ENCODE measurements at regions not wholly inside any gene's neighbourhood (a gene's known extent, or its start where the extent isn't known, plus 50 kb on each side); places are given as distances from the start of the nearest gene placed in this dataset.

DNA sequence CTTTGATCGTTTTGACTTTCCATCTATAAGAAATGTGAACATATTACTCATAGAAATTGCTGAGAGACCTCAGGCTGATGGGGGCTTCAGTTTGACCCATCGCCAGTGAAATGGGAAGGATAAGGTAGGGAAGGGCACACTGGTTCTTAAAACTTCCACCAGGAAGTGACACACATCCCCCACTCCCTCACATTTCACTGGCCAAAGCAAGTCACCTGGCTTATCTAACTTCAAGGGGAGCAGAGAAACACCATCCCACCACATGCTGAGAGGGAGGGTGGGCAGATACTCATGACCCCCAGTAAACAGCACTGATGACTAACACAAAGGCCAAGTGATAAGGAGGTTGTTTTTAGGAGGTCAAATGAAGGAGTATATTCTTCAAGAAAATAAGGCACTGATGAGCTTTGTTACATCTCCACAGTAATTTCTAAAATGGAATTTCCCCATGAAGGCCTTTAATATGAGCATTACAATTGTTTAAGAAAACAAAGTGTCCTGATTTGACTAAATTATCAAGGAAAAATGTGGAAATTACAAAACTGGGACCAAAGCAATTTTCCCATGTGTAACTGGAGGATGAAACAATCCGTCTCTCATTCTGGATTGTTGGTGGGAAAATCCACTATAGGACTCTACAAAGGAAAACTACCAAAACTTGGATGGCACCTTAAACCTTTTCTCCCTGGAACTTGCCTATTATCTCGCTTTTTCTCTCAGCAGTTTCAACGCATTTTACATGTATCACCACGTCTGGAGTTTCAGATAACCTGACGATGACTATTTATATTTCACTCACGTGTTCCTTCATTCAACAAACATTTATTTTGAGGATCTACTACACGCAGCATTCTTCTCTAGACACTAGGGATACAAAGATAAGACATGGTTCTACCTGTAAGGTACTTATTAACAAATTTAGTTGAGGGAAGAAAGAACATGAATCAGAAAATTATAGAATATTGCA lies 91.8 kb upstream of the EEA1 start:
- TF ChIP-seq, protein P1, sequence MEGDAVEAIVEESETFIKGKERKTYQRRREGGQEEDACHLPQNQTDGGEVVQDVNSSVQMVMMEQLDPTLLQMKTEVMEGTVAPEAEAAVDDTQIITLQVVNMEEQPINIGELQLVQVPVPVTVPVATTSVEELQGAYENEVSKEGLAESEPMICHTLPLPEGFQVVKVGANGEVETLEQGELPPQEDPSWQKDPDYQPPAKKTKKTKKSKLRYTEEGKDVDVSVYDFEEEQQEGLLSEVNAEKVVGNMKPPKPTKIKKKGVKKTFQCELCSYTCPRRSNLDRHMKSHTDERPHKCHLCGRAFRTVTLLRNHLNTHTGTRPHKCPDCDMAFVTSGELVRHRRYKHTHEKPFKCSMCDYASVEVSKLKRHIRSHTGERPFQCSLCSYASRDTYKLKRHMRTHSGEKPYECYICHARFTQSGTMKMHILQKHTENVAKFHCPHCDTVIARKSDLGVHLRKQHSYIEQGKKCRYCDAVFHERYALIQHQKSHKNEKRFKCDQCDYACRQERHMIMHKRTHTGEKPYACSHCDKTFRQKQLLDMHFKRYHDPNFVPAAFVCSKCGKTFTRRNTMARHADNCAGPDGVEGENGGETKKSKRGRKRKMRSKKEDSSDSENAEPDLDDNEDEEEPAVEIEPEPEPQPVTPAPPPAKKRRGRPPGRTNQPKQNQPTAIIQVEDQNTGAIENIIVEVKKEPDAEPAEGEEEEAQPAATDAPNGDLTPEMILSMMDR (conservative IDR thresholded peaks at IDR 0.05; ENCODE audit: low read length), result no peak
- no peak for DNase-seq (ENCODE audit: low read depth)

DNA sequence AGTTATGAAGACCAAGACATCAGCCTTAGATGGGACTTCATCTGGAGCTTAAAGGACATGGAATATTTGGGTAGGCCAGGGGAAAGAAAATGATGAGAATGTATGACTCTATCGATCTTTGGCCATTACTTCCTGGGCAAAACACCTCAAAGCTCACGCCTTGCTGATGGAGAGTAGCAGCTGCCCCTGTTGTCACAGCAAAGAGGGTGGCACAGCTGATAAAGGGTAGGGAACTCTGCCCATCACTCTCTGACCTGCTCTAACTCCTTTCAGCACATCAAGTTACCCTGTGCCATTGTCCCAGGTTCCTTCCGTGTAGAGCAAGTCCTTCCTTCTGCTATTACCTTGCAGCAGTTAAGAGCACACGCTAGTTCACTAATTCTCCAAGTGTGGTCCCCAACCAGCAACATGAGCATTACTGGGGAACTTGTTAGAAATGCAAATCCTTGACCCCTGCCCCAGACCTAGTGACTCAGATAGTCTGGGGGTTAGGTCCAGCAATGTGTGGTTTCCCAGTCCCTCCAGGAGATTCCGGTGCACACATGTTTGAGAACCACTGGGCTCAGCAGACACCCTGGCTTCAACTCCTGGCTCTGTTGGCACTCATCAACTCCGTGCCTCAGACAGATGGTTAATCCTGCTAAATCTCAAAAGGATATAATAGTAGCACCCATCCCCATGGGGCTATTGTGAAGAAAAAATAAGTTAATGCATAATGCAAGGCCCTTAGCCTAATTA lies 93.7 kb upstream of the EEA1 start:
- TF ChIP-seq, protein P1 (conservative IDR thresholded peaks at IDR 0.05; ENCODE audit: low read length), result no peak
- DNase-seq (ENCODE audit: low read depth), result peak; percentile 40
- H3K4me3 ChIP-seq (ENCODE audit: low read length), result no peak overlapping the region

More for the DNA sequence above, 91.8 kb upstream of the EEA1 start:
- H3K4me3 ChIP-seq (ENCODE audit: low read length), result no peak overlapping the region

DNA sequence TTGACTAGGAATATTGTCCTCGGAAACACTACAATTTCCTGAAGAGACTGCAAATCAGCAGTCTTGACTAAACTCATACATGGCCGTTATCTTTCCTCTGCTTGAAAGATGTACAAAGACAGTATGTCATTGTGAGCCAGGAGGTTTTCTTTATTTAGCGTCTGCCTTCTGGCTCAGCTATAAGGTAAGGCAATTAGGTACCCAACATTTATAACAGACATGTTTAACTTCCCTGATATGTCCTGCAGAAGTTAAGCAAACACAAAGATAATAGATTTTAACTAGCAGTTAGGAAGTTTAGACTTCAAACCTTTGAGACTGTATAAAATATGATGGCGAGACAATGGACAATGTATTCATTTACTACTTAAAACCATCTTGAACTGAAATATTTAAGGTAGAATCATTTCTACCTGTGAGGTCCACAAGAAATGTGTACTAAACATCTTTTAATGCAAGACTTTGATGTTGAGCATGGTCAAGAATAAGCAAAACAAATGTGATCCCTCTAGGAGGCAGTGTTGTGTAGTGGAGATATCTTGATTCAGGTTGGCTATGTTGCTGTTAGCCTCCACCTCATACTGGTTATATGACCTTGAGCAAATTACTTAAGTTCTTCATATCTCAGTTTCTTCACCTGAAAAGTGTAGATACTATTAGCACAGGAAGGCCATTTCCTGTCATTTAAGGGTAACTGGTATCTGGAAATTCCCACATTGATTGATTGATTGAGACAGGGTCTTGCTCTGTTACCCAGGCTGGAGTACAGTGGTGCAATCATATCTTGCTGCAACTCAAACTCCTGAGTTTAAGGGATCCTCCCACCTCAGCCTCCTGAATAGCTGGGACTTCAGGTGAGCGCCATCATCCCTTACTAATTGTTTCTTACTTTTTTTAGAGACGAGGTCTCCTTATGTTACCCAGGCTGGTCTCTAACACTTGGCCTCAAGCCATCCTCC lies 96.3 kb upstream of the EEA1 start:
- TF ChIP-seq, protein P1 (conservative IDR thresholded peaks at IDR 0.05; ENCODE audit: low read length), result peak; percentile 82
- peak; percentile 70 for DNase-seq (ENCODE audit: low read depth)
- H3K4me3 ChIP-seq (ENCODE audit: low read length), result no peak overlapping the region

DNA sequence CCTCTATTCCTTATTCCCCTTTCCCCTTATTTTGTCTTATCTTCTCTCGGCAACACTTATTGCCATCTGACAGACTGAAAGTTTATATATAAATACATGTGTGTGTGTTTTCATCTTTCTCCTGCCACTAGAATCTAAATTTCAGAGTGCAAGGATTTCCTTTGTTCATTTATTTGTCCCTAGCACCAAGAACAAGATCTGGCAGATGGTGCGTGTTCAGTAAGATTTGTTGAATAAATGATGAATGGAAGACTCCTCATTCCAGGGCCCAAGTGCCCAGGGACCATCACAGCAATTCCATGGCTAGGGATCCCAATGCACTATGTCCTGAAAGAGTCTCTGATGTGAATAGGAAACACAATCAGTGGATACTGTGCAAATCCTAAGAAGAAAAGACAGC lies 97.9 kb upstream of the EEA1 start:
- TF ChIP-seq, protein P1 (conservative IDR thresholded peaks at IDR 0.05; ENCODE audit: low read length), result no peak
- no peak for DNase-seq (ENCODE audit: low read depth)
- no peak overlapping the region for H3K4me3 ChIP-seq (ENCODE audit: low read length)

DNA sequence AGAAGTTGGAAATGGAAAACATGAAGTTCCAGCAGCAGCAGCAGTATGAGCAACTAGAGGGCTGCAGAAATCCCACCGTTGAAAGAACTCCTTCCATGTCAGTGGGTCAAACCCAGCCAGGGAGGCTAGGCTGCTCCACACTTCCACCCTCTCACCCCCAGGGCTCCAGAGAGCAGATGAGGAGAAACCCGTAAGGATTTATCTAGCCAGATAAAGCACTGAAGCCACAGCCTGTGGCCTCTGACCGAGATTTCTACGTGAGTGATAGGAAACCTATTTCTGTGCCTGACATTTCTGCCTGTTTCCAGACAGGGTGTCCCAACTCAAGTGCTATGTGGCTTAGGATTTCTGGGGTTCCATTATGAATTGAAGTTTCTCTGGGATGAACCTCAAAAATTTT lies 100.0 kb upstream of the EEA1 start:
- H3K4me3 ChIP-seq (ENCODE audit: low read length), result no peak overlapping the region
- TF ChIP-seq, protein P1 (conservative IDR thresholded peaks at IDR 0.05; ENCODE audit: low read length), result no peak
- DNase-seq (ENCODE audit: low read depth), result no peak

DNA sequence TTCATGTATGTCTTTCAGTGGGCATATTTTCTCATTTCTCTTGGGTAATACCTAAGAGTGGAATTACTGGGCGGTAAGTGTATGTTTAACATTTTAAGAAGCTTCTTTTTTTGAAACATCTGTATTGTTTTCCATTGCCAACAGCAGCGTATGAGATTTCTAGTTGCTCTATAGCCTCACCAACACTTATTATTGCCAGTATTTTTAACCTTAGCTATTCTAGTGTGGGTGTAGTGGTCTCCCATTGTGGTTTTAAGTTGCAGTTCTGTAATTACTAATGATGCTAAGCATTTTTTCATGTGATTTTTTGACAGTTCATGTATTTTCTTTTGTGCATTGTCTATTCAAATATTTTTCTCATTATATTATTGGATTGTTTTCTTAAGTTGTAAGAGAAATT lies 101.9 kb upstream of the EEA1 start:
- TF ChIP-seq, protein P1 (conservative IDR thresholded peaks at IDR 0.05; ENCODE audit: low read length), result no peak
- no peak overlapping the region for H3K4me3 ChIP-seq (ENCODE audit: low read length)
- DNase-seq (ENCODE audit: low read depth), result no peak

Measured in AG10803 (cell line).